GM21717 (cell line): ENCODE measurements at regions not wholly inside any gene's neighbourhood (a gene's known extent, or its start where the extent isn't known, plus 50 kb on each side); places are given as distances from the start of the nearest gene placed in this dataset.
"Not testable (repeated sequence)": the region's sequence is repeated elsewhere in the genome, so short reads cannot be mapped to it uniquely, and the experiment has no call there.

Experiments
- ATAC-seq: cut with Tn5 transposase; IDR thresholded peaks from one replicate; pipeline ENCODE4 v1.9.1; 2021; ENCODE audit warnings: mild to moderate bottlenecking, moderate library complexity; ENCODE audit not compliant: unreplicated experiment

DNA sequence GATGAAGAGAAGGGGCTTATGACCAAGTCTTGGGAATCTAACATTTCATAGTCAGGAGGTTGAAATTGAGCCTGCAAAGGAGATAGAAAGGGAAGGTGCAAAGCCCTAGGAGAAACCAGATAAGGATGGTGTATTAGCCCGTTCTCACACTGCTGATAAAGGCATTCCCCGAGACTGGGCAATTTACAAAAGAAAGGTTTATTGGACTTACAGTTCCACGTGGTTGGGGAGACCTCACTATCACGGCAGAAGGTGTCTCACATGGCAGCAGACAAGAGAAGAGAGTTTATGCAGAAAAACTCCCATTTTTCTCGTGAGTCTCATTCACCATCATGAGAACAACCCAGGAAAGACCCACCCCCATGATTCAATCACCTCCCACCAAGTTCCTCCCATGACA, 129.5 kb upstream of the LNX1 start:
- no peak for ATAC-seq

GRCh38 chr4:53717064-53717549, 125.8 kb upstream of the LNX1 start:
- ATAC-seq, result no peak

DNA sequence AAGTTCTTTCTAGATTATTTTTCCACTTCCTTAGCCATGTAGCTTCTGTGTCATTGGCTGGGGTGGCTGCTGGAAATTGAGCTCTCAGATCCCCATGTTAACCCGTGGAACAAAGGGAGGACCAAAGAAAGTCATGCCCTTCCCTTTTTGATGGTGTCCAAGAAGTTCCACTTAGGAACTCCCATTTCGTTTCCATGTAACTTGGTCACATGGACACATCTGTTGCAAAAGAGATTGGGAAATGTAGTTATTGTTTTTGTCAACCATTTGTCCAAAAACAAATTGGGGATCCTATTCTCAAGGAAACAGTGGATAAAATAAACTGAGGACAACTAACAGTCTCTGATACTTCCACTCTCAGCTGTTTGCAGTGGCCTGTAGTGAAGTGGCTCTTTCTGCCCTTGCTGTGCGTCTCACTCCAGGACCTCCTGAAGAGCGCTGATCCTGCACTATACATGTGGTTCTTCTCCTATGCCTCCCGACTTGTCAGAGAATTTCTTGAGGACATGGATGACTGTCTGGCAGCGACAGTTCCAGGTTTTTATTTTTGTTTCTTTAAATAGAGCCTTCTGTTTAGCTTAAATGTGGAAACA, 125.3 kb upstream of the LNX1 start:
- ATAC-seq, result no peak

DNA sequence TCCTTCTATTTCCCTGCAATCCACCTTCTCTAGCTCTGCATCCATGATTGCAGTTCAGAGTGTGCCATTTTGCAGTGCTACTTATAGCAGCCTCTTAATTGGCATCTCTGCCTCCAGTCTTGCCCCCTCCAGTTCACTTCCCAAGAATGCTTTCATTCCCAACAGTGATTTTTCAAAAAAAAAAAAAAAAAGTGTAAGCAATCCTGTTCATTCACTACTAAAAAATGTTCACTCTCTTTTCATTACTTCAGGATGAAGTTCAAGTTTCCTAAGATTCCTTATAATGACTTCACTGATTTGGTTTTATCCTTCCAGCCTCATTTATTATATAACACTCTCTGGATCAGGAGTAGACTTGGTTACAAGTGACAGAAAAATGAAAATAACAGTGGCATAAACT, 124.7 kb upstream of the LNX1 start:
- no peak for ATAC-seq

GRCh38 chr4:53714236-53715140, 123.2 kb upstream of the LNX1 start:
- no peak for ATAC-seq

GRCh38 chr4:53713767-53714166, 122.5 kb upstream of the LNX1 start:
- no peak for ATAC-seq

GRCh38 chr4:53713296-53713695, 122.0 kb upstream of the LNX1 start:
- no peak for ATAC-seq

DNA sequence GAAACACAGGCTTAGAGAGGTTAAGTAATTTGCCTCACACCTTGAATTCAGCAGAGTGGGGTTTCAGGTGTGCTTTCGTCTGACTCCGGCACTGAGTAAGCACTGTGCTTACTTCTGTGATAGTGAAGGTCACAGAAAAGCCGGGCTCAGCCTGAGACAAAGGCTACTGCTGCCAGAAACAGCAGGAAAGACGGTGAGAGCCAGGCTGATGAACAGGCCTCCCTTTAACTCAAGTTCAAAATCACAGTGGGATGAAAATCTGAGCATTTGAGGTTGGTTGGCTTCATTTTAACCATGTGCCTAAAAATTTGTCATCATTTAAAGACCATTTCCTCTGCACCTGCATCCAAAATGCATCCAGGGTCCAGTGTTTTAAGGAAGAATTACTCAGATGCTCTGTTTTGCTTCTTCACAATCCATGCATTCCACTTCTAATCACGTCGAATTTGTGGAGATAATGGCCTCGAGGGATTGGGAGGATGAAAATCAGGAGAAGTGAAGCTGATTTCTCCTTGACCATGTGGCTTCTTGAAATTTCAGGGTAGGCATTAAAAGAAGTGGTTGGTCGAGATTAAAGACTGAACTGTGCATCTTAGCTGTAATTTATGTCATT, 121.2 kb upstream of the LNX1 start:
- ATAC-seq, result no peak

DNA sequence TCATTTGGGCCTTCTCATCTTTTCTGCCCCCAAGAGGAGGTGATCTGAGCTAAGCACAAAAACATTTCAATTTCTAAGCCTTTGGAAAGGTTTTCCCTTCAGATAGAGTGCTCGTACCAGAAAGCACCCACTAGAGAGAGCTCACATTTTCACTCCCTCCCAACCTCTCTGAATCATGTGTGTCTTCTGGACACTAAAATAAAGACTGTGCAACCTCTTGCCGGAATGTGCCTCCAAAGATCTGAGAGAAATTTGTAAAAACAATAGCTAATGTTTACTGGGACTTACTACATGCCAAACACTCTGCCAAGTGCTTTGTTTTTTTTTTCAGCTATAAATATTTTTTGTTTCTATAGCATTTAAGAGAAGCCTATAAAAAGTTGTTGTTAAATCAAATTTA, 120.6 kb upstream of the LNX1 start:
- no peak for ATAC-seq

DNA sequence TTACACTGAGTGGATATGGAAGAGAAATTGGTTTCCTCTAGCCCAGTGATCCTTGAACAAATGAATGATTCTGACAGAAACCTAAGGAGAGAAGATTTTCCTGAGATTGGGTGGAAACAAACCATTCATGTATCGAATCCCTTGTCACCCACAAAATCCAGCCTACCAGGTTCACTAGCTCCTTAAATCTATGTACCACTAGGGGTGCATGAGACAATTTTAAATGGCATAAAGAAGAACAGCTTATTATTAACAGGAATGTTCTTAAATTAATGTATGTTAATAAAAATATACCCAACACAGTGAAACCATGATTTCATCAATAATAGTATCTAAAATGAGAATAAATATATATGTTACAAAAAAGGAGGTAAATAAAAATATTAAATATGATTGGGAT, 118.4 kb upstream of the LNX1 start:
- ATAC-seq, result no peak

GRCh38 chr4:53707491-53707890, 116.2 kb upstream of the LNX1 start:
- ATAC-seq, result no peak

DNA sequence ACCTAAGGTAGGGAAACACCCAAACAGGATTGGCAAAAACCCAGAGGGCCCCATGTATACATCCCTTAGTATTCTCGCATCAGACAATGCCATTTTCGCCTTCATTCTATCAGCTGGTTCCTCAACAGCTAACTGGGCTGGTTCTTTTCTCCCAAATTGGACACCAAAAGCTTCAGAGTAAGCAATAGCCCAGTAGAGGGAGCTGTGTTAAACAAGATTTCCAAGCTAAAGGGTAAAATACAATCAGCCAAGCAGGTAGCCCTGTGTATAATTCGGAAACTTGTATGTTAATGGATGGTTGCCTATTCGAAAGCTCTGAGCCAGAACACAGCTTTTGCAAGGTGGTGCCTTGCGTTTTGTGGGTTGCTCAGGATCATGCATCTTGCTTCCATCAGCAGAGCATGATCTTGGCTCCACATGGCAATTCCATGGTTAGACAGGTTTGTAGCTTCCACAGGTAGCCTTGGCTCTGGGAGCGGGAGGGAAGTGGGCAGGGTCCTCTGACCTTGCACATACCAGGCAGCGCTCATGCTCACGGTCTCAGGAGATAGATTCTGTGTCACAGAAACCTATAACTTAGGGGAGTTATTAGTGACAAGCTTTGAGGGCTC, 115.2 kb upstream of the LNX1 start:
- no peak for ATAC-seq

- ATAC-seq, result no peak
Measured at GRCh38 chr4:53705972-53706371, 114.7 kb upstream of the LNX1 start.

DNA sequence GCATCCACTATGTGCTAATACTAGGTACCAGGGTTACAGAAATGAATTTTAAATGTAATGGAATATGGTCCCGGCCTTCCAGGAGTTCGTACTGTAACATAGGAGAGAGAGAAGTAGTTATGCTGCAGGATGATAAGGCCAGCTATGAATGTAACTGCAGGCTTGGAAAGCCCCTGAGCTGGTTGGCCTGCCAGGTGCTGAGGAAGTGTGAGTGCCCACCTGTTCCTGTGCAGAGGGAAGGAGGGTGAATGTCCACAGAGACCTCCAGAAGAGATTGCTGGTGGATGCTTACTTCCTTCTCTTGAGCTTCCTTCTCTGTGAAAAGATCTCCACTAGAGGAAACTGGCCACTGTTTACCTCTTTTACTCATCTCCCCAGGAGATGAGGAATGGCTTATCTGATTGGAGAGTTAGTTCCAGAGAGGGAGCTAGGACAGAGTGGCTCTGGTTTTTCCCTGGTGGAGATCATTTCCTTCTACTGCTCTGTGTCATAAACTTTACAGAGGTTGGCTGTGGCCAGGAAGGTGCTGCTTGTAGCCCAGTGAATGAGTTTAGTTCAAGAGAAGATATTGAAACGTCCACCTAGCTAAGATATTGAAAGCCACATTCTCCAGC, 114.0 kb upstream of the LNX1 start:
- no peak for ATAC-seq

DNA sequence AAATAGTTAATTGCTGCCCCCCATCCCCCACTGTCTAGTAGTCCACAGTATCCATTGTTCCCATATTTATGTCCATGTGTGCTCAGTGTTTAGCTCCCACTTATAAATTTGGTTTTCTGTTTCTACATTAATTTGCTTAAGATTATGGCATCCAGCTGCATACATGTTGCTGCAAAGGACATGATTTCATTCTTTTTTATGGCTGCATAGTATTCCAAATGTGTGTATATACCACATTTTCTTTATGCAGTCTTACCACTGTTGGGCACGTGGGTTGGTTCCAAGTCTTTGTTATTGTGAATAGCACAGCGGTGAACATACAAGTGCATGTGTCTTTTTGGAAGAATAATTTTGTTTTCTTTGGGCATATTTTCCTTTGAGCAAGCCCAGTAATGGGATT, 113.0 kb upstream of the LNX1 start:
- no peak for ATAC-seq

GRCh38 chr4:53703267-53703655, 112.0 kb upstream of the LNX1 start:
- no peak for ATAC-seq

DNA sequence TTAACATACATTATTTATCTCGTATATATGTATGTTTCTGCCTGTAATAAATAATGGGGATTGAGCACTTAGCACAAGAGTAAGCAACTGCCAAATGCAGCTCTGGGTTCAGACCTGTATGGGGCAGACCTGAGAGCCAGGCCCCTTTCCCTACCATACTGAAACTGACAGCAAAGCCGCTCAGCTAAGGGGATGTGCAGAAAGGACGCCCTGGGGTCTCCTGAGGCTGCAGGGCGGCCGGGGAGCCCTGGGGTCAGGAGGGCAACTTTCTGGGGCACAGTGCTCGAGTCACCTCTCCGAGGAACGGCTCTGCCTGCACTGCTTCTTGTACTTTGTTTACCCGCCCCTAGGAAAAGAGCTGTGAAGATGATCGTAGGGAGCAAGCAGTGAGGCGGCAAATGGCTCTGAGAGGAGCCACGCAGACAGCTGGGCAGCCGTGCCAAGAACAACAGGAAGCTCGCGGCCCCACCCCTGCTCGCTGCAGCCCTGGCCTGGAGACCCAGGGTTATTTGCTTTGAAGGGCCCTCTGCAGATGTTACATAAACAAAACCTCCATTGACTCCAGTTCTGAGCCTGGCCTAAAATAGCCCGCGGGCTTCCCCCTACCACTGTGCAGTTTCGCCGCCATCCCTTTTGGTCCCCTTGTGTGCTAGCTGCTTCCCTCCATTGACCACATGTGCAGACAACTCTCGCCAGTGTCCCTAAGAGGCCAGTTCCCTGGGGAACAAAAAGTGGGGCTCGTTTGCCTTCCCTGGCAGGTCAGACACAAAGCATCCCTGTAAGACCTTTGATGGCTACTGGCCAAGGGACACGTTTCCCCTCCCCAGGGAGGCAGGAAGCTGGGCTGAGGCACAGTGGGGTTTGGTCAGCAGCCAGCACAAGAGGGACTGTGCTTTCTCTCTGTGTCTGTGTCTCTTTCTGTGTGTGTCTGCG, 111.3 kb upstream of the LNX1 start:
- peak; percentile 69 for ATAC-seq

GRCh38 chr4:53701260-53701659, 110.0 kb upstream of the LNX1 start:
- ATAC-seq, result not testable (repeated sequence)

GRCh38 chr4:53699310-53699709, 108.0 kb upstream of the LNX1 start:
- ATAC-seq, result not testable (repeated sequence)
